Fibroblast of the aortic adventitia (primary cell): ENCODE measurements at regions not wholly inside any gene's neighbourhood (a gene's known extent, or its start where the extent isn't known, plus 50 kb on each side); places are given as distances from the start of the nearest gene placed in this dataset.

Source experiments
- DNase-seq: peaks from one replicate; pipeline ENCODE4 v3.0.0-alpha.2; 2010; ENCODE audit warnings: low read depth
- H3K4me3 ChIP-seq: 2 replicates; pipeline ENCODE4 v1.5.1; 2011; ENCODE audit warnings: low read depth, mild to moderate bottlenecking, control low read depth, low read length, moderate library complexity
- CTCF ChIP-seq: IDR thresholded peaks from 2 replicates; pipeline ENCODE4 v1.5.1; 2011; ENCODE audit warnings: mild to moderate bottlenecking, low read length, control low read depth, inconsistent platforms; ENCODE audit not compliant: insufficient read depth

GRCh38 chr2:10964052-10964790 lies 52.5 kb downstream of the KCNF1 start:
- no peak for DNase-seq
- no peak overlapping the region for H3K4me3 ChIP-seq
- no peak for TF ChIP-seq CTCF

- H3K4me3 ChIP-seq: no peak overlapping the region
- no peak for TF ChIP-seq CTCF
- no peak for DNase-seq
Observed at GRCh38 chr2:10965241-10965843, 53.6 kb downstream of the KCNF1 start.

- no peak overlapping the region for H3K4me3 ChIP-seq
- DNase-seq: no peak
- no peak for TF ChIP-seq CTCF
Observed at GRCh38 chr2:10966056-10966455, 54.3 kb downstream of the KCNF1 start.

GRCh38 chr2:10966741-10967140 lies 55.0 kb downstream of the KCNF1 start:
- no peak for TF ChIP-seq CTCF

GRCh38 chr2:10968176-10968575 lies 56.4 kb downstream of the KCNF1 start:
- no peak for DNase-seq
- TF ChIP-seq CTCF: no peak
- no peak overlapping the region for H3K4me3 ChIP-seq

More at GRCh38 chr2:10966741-10967140, 55.0 kb downstream of the KCNF1 start:
- no peak for DNase-seq
- H3K4me3 ChIP-seq: no peak overlapping the region

- TF ChIP-seq CTCF: no peak
- H3K4me3 ChIP-seq: no peak overlapping the region
- DNase-seq: no peak
Observed at GRCh38 chr2:10970666-10971065, 58.9 kb downstream of the KCNF1 start.
